Cardiac muscle cell (in vitro differentiated cells and primary cell): ENCODE measurements at regions not wholly inside any gene's neighbourhood (a gene's known extent, or its start where the extent isn't known, plus 50 kb on each side); places are given as distances from the start of the nearest gene placed in this dataset.

Experiments
- DNase-seq, 2 donors: peaks; one replicate each; pipeline versions ENCODE4 v3.0.0 to v3.0.0-alpha.2; 2010 to 2017; ENCODE audit warnings: low read depth in 1 of 2, low spot score in 1 of 2
- H3K27ac ChIP-seq: fragments of 200-600 bp; sonication (generic); 2 replicates; pipeline ENCODE4 v1.5.1; 2016
- H3K27me3 ChIP-seq: fragments of 200-600 bp; sonication (generic); 2 replicates; pipeline ENCODE4 v1.6.0; 2016; ENCODE audit warnings: control low read depth
- H3K36me3 ChIP-seq: fragments of 200-600 bp; sonication (generic); 2 replicates; pipeline ENCODE4 v1.5.1; 2016; ENCODE audit warnings: control low read depth
- H3K4me1 ChIP-seq: fragments of 200-600 bp; sonication (generic); 2 replicates; pipeline ENCODE4 v1.8.1; 2017; ENCODE audit warnings: low read depth, mild to moderate bottlenecking, mixed run types
- H3K4me3 ChIP-seq: fragments of 200-600 bp; sonication (generic); 2 replicates; pipeline ENCODE4 v1.5.1; 2016; ENCODE audit warnings: mild to moderate bottlenecking
- H3K9me3 ChIP-seq: fragments of 200-600 bp; sonication (generic); 2 replicates; pipeline ENCODE4 v1.5.1; 2017; ENCODE audit warnings: low read depth, mild to moderate bottlenecking, control low read depth
- CTCF ChIP-seq: IDR thresholded peaks from 2 replicates; pipeline ENCODE4 v1.5.1; 2012; ENCODE audit warnings: low read depth, mild to moderate bottlenecking, low read length

- DNase-seq: peak in 1 of 2 donors; percentile 33
- no peak for TF ChIP-seq CTCF
- Histone ChIP-seq H3K27ac (peak overlapping the region; percentile 5), H3K27me3 (no peaks in the 10 kb centered on the region), H3K4me3 (no peak overlapping the region), H3K36me3 (no peaks in the 10 kb centered on the region), H3K9me3 (no peaks in the 10 kb centered on the region), H3K4me1 (peaks cover 8% of the 10 kb centered on the region)
These were observed 80.5 kb upstream of the VAV3 start for GRCh38 chr1:108045460-108045859.

GRCh38 chr1:108044318-108044717 lies 79.3 kb upstream of the VAV3 start:
- TF ChIP-seq CTCF: no peak
- no peak for DNase-seq
- H3K36me3 ChIP-seq: no peaks in the 10 kb centered on the region
- H3K9me3 ChIP-seq: no peaks in the 10 kb centered on the region
- H3K4me3 ChIP-seq: no peak overlapping the region
- H3K4me1 ChIP-seq: peaks cover 3% of the 10 kb centered on the region
- no peak overlapping the region for H3K27ac ChIP-seq
- H3K27me3 ChIP-seq: no peaks in the 10 kb centered on the region

DNA sequence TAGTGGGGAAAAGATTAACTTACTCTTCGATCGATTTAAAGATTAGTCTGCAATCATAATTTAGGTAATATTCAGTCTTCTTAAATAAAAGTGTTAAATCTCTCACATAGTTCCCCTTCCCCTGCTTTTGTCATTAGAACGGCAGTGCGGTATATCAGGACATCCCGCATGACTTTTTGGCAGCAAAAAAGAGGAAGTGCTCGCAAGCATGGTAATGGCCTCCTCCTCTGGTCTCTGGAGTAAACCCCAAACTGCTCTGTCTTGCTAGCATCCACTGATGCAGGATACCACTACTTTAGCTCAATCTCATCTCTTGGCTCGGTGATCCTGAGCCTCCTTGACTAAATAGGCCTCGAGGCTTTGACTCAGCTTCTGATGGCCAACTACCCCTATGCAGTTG lies 78.7 kb upstream of the VAV3 start:
- no peak overlapping the region for H3K4me3 ChIP-seq
- no peaks in the 10 kb centered on the region for H3K9me3 ChIP-seq
- H3K27me3 ChIP-seq: no peaks in the 10 kb centered on the region
- no peaks in the 10 kb centered on the region for H3K36me3 ChIP-seq
- TF ChIP-seq CTCF: no peak
- DNase-seq: no peak
- H3K27ac ChIP-seq: no peak overlapping the region
- peaks cover 3% of the 10 kb centered on the region for H3K4me1 ChIP-seq

DNA sequence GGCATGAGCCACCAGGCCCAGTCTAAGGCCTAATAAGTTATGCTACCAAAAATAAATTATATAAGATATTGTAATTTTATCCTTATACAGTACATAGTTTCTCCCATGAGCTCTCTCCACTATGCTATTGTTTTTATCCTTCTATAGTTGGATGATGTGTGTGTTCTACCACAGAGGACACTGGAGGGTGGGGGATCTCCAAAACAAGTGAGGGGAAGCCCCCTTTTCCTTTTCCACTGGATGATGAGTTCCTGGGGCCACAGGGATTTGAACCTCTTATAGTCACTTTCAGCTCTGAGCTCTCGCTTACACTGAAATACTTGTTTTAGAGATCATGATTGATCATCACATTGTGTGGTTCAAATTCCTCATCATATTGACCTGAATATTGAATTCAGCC lies 77.6 kb upstream of the VAV3 start:
- Histone ChIP-seq H3K27ac (no peak overlapping the region), H3K27me3 (no peaks in the 10 kb centered on the region), H3K9me3 (no peaks in the 10 kb centered on the region), H3K4me3 (no peak overlapping the region), H3K36me3 (no peaks in the 10 kb centered on the region), H3K4me1 (peaks cover 3% of the 10 kb centered on the region)
- no peak for TF ChIP-seq CTCF
- DNase-seq: no peak

GRCh38 chr1:108041360-108042142 lies 76.6 kb upstream of the VAV3 start:
- DNase-seq: peak in 1 of 2 donors; percentile 29
- Histone ChIP-seq H3K27ac (no peak overlapping the region), H3K9me3 (no peaks in the 10 kb centered on the region), H3K4me3 (no peak overlapping the region), H3K27me3 (no peaks in the 10 kb centered on the region), H3K36me3 (no peaks in the 10 kb centered on the region), H3K4me1 (peaks cover 3% of the 10 kb centered on the region)
- no peak for TF ChIP-seq CTCF
